ENCODE measurements at regions not wholly inside any gene's neighbourhood (a gene's known extent, or its start where the extent isn't known, plus 50 kb on each side); places are given as distances from the start of the nearest gene placed in this dataset.
"Not testable (repeated sequence)": the region's sequence is repeated elsewhere in the genome, so short reads cannot be mapped to it uniquely, and the experiment has no call there.

DNA sequence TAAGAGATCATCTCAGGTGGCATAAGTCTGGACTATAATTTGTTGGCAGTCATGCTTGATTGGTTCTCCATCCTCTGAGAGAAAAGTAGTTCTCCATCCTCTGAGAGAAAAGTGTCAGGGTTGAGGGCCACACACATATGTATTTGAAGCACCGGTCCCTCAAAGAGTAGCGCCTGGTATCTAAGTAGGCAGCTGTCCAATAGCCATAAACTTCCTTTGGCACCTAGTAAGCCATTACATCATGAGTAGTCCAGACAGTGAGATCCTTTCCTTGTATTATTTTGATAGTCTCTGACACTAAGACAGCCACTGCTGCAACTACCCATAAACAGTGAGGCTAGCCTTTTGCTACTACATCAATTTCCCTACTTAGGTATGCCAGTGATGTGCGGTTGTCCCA is 94.0 kb downstream of the EBLN2 start:
- H3K4me1 ChIP-seq (ENCODE audit: control insufficient read depth, insufficient read depth, low read length); H3K27me3 ChIP-seq (ENCODE audit: control insufficient read depth, insufficient read depth, low read length); DNase-seq; H3K27ac ChIP-seq (ENCODE audit: low read length); H3K36me3 Mint-ChIP-seq; ATAC-seq; H3K9me3 Mint-ChIP-seq; H3K27me3 Mint-ChIP-seq (ENCODE audit: low read depth in 2 of 2); H3K27ac Mint-ChIP-seq; H3K4me3 ChIP-seq (ENCODE audit: low read length); H3K4me3 Mint-ChIP-seq; H3K9me3 ChIP-seq (ENCODE audit: control insufficient read depth, insufficient read depth, low read length); H3K4me1 Mint-ChIP-seq; intact Hi-C loops (cut with micrococcal nuclease); H3K36me3 ChIP-seq (ENCODE audit: control insufficient read depth, insufficient read depth, low read length): not testable (repeated sequence)
- 97% methylated on average over 2 of the region's 3 CpGs for WGBS (ENCODE audit: insufficient coverage)

DNA sequence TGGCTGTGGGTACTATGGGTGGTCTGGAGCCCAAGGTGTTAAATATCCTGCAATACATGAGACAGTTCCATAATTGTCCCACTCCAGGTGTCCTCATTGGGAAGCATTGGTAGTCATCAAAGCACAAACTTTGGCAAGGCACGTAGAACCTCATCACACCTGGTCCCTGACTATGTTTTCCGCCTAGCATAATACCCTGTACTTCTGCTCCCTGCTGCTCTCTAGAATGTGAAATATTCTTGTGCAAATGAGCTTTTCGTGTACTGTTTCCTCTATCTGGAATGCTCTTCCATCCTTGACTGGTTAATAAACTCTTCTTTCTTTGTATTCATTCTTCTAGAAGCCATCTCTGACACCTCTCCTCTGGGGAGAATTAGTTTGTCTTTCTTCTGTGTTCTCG is 103.2 kb downstream of the EBLN2 start:
- Histone ChIP-seq H3K9me3 (ENCODE audit: control insufficient read depth, insufficient read depth, low read length) (no peaks in the 10 kb centered on the region), H3K27ac (ENCODE audit: low read length) (no peak overlapping the region), H3K4me1 (ENCODE audit: control insufficient read depth, insufficient read depth, low read length) (no peaks in the 10 kb centered on the region), H3K27me3 (ENCODE audit: control insufficient read depth, insufficient read depth, low read length) (no peaks in the 10 kb centered on the region), H3K36me3 (ENCODE audit: control insufficient read depth, insufficient read depth, low read length) (no peaks in the 10 kb centered on the region), H3K4me3 (ENCODE audit: low read length) (no peak overlapping the region)
- Mint-ChIP-seq H3K27me3 (ENCODE audit: low read depth in 2 of 2) (no peaks in the 10 kb centered on the region), H3K9me3 (peaks cover 2% of the 10 kb centered on the region in 2 donors), H3K36me3 (no peaks in the 10 kb centered on the region), H3K4me3 (no peak overlapping the region), H3K27ac (no peak overlapping the region), H3K4me1 (no peaks in the 10 kb centered on the region)
- TF ChIP-seq, protein P1, sequence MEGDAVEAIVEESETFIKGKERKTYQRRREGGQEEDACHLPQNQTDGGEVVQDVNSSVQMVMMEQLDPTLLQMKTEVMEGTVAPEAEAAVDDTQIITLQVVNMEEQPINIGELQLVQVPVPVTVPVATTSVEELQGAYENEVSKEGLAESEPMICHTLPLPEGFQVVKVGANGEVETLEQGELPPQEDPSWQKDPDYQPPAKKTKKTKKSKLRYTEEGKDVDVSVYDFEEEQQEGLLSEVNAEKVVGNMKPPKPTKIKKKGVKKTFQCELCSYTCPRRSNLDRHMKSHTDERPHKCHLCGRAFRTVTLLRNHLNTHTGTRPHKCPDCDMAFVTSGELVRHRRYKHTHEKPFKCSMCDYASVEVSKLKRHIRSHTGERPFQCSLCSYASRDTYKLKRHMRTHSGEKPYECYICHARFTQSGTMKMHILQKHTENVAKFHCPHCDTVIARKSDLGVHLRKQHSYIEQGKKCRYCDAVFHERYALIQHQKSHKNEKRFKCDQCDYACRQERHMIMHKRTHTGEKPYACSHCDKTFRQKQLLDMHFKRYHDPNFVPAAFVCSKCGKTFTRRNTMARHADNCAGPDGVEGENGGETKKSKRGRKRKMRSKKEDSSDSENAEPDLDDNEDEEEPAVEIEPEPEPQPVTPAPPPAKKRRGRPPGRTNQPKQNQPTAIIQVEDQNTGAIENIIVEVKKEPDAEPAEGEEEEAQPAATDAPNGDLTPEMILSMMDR (IDR thresholded peaks at IDR 0.05), result no peak
- intact Hi-C loops (cut with micrococcal nuclease), result no loop called here
- 83% methylated on average over 4 of the region's 4 CpGs for WGBS (ENCODE audit: insufficient coverage)
- DNase-seq, result no peak
- no peak for ATAC-seq

DNA sequence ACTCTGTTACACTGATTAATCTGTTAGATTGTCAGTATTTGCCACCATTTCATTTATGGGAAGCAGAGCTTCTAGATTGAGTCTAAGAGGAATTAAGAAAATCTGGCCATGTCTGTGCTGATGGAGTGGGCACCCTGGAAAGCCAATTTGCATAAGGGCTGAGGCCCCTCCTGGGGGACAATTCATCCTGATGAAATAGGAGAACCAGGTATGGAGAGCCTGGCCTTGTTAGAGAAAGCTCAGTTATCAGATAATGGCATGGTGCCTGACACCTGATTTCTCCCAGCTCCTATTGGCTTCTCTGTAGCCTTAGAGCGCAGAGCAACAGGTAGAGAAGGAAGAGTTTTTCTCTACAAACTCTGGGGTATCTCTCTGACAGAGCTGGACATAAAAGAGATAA is 114.2 kb downstream of the EBLN2 start:
- H3K9me3 ChIP-seq (ENCODE audit: control insufficient read depth, insufficient read depth, low read length), result no peaks in the 10 kb centered on the region
- Mint-ChIP-seq H3K27ac (no peak overlapping the region), H3K36me3 (no peaks in the 10 kb centered on the region), H3K9me3 (peaks cover 0 to 2% of the 10 kb centered on the region in 2 donors), H3K4me3 (no peak overlapping the region), H3K4me1 (no peaks in the 10 kb centered on the region), H3K27me3 (ENCODE audit: low read depth in 2 of 2) (peaks cover 0 to 2% of the 10 kb centered on the region in 2 donors)
- no peak for ATAC-seq
- no peaks in the 10 kb centered on the region for H3K4me1 ChIP-seq (ENCODE audit: control insufficient read depth, insufficient read depth, low read length)
- 67% methylated on average over 1 of the region's 1 CpG for WGBS (ENCODE audit: insufficient coverage)
- H3K27ac ChIP-seq (ENCODE audit: low read length), result no peak overlapping the region
- intact Hi-C loops (cut with micrococcal nuclease), result no loop called here
- no peaks in the 10 kb centered on the region for H3K36me3 ChIP-seq (ENCODE audit: control insufficient read depth, insufficient read depth, low read length)
- TF ChIP-seq, protein P1 (IDR thresholded peaks at IDR 0.05), result no peak
- no peak for DNase-seq
- H3K4me3 ChIP-seq (ENCODE audit: low read length), result no peak overlapping the region
- no peaks in the 10 kb centered on the region for H3K27me3 ChIP-seq (ENCODE audit: control insufficient read depth, insufficient read depth, low read length)

DNA sequence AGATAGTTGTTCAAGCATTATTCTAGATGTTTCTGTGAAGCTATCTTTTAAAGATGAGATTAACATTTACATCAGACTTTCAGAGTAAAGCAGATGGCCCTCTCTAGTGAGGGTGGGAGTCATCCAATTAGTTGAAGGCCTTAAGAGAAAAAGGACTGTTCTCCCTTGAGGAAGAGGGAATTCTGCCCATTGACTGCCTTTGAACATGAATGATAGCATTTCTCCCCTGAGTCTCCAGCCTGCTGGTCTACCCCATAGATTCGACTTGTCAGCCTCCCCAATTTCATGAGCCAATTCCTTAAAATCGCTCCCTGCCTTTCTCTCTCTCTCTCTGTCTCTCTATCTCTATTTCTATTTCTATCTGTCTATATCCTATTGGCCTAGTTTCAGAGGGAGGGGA is 115.5 kb downstream of the EBLN2 start:
- intact Hi-C loops (cut with micrococcal nuclease), result no loop called here
- H3K9me3 Mint-ChIP-seq, result peaks cover 0 to 2% of the 10 kb centered on the region in 2 donors

More for the DNA sequence above, 115.5 kb downstream of the EBLN2 start:
- H3K4me3 ChIP-seq (ENCODE audit: low read length), result no peak overlapping the region
- no peaks in the 10 kb centered on the region for H3K36me3 ChIP-seq (ENCODE audit: control insufficient read depth, insufficient read depth, low read length)
- TF ChIP-seq, protein P1 (IDR thresholded peaks at IDR 0.05), result no peak
- no peaks in the 10 kb centered on the region for H3K4me1 ChIP-seq (ENCODE audit: control insufficient read depth, insufficient read depth, low read length)
- ATAC-seq, result no peak
- DNase-seq, result no peak
- WGBS (ENCODE audit: insufficient coverage), result 75% methylated on average over 2 of the region's 2 CpGs
- Mint-ChIP-seq H3K4me3 (no peak overlapping the region), H3K27me3 (ENCODE audit: low read depth in 2 of 2) (peaks cover 0 to 2% of the 10 kb centered on the region in 2 donors), H3K27ac (no peak overlapping the region), H3K4me1 (no peaks in the 10 kb centered on the region), H3K36me3 (no peaks in the 10 kb centered on the region)
- no peaks in the 10 kb centered on the region for H3K9me3 ChIP-seq (ENCODE audit: control insufficient read depth, insufficient read depth, low read length)
- H3K27me3 ChIP-seq (ENCODE audit: control insufficient read depth, insufficient read depth, low read length), result no peaks in the 10 kb centered on the region
- no peak overlapping the region for H3K27ac ChIP-seq (ENCODE audit: low read length)
